Liver (tissue), 7 donors: ENCODE measurements at regions not wholly inside any gene's neighbourhood (a gene's known extent, or its start where the extent isn't known, plus 50 kb on each side); places are given as distances from the start of the nearest gene placed in this dataset.
"Not testable (repeated sequence)": the region's sequence is repeated elsewhere in the genome, so short reads cannot be mapped to it uniquely, and the experiment has no call there.

Experiments used
- DNase-seq: peaks from one replicate; pipeline ENCODE4 v3.0.0-alpha.2; 2017; ENCODE audit warnings: low spot score
- H3K27ac ChIP-seq, 2 donors: one replicate each; pipeline ENCODE4 v1.7.0; 2013; ENCODE audit warnings: inconsistent platforms in 2 of 2, low read length in 2 of 2, control low read depth in 1 of 2, low read depth in 1 of 2, mild to moderate bottlenecking in 1 of 2
- H3K27me3 ChIP-seq, 4 donors: one replicate each; pipeline versions ENCODE4 v1.6.1 to v1.7.0; 2013; ENCODE audit warnings: low read length in 3 of 4, inconsistent platforms in 1 of 4, mild to moderate bottlenecking in 1 of 4, moderate library complexity in 1 of 4; ENCODE audit not compliant: control insufficient read depth in 4 of 4, insufficient read depth in 4 of 4
- H3K36me3 ChIP-seq, 4 donors: one replicate each; pipeline versions ENCODE4 v1.6.1 to v1.7.0; 2013; ENCODE audit warnings: low read length in 3 of 4, mild to moderate bottlenecking in 3 of 4, low read depth in 1 of 4, moderate library complexity in 1 of 4; ENCODE audit not compliant: control insufficient read depth in 4 of 4, insufficient read depth in 3 of 4
- H3K4me1 ChIP-seq, 4 donors: one replicate each; pipeline versions ENCODE4 v1.6.1 to v1.7.0; 2013; ENCODE audit warnings: low read length in 3 of 4, mild to moderate bottlenecking in 3 of 4, moderate library complexity in 1 of 4; ENCODE audit not compliant: control insufficient read depth in 4 of 4, insufficient read depth in 4 of 4
- H3K4me3 ChIP-seq, 3 donors: one replicate each; pipeline versions ENCODE4 v1.6.1 to v1.7.0; 2013; ENCODE audit warnings: low read length in 3 of 3, control low read depth in 1 of 3, low read depth in 1 of 3, mild to moderate bottlenecking in 1 of 3
- H3K9ac ChIP-seq, 2 donors: one replicate each; pipeline ENCODE4 v1.7.0; 2013; ENCODE audit warnings: low read length in 2 of 2, mild to moderate bottlenecking in 2 of 2, moderate library complexity in 2 of 2, control low read depth in 1 of 2, low read depth in 1 of 2
- H3K9me3 ChIP-seq, 4 donors: one replicate each; pipeline versions ENCODE4 v1.6.1 to v1.7.0; 2013; ENCODE audit warnings: low read length in 3 of 4; ENCODE audit not compliant: control insufficient read depth in 4 of 4
- EGR1 ChIP-seq, 2 donors: IDR thresholded peaks; 2 replicates each; pipeline ENCODE4 v1.6.1; 2016 to 2018; ENCODE audit warnings: antibody characterized with exemption in 2 of 2, low read depth in 2 of 2
- FOXA1 ChIP-seq: IDR thresholded peaks from 2 replicates; pipeline ENCODE4 v1.6.1; 2016; ENCODE audit warnings: antibody characterized with exemption
- FOXA2 ChIP-seq: IDR thresholded peaks from 2 replicates; pipeline ENCODE4 v1.6.1; 2016; ENCODE audit warnings: antibody characterized with exemption
- GABPA ChIP-seq, 2 donors: IDR thresholded peaks in 1 of 2; conservative IDR thresholded peaks in 1 of 2; 2 replicates each; pipeline ENCODE4 v1.6.1; 2016; ENCODE audit warnings: antibody characterized with exemption in 2 of 2, mild to moderate bottlenecking in 1 of 2, moderate library complexity in 1 of 2
- HNF4A ChIP-seq, 2 donors: conservative IDR thresholded peaks; 2 replicates each; pipeline ENCODE4 v1.6.1; 2016; ENCODE audit warnings: antibody characterized with exemption in 2 of 2, mild to moderate bottlenecking in 2 of 2
- HNF4G ChIP-seq: IDR thresholded peaks from 2 replicates; pipeline ENCODE4 v1.6.1; 2016; ENCODE audit warnings: antibody characterized with exemption
- JUND ChIP-seq, 2 donors: IDR thresholded peaks; 2 replicates each; pipeline ENCODE4 v1.6.1; 2016; ENCODE audit warnings: antibody characterized with exemption in 2 of 2
- NR2F2 ChIP-seq: IDR thresholded peaks from 2 replicates; pipeline ENCODE4 v1.6.1; 2016; ENCODE audit warnings: antibody characterized with exemption
- RAD21 ChIP-seq, 2 donors: IDR thresholded peaks; 2 replicates each; pipeline ENCODE4 v1.6.1; 2016; ENCODE audit warnings: antibody characterized with exemption in 2 of 2, mild to moderate bottlenecking in 2 of 2
- RXRA ChIP-seq, 2 donors: IDR thresholded peaks; 2 replicates each; pipeline ENCODE4 v1.6.1; 2017 to 2018; ENCODE audit warnings: antibody characterized with exemption in 2 of 2, mild to moderate bottlenecking in 1 of 2
- SP1 ChIP-seq: IDR thresholded peaks from 2 replicates; pipeline ENCODE4 v1.6.1; 2018; ENCODE audit warnings: antibody characterized with exemption, mild to moderate bottlenecking
- TAF1 ChIP-seq: conservative IDR thresholded peaks from 2 replicates; pipeline ENCODE4 v1.6.1; 2016; ENCODE audit warnings: antibody characterized with exemption, mild to moderate bottlenecking
- YY1 ChIP-seq: IDR thresholded peaks from 2 replicates; pipeline ENCODE4 v1.6.1; 2016; ENCODE audit warnings: antibody characterized with exemption, mild to moderate bottlenecking
- WGBS: extraction: QIAGEN DNeasy Blood & Tissue Kit; methylation state at CpG from one replicate; pipeline ENCODE4 v1.1.7; 2013; 5-methylcytosine and 5-hydroxymethylcytosine counted together
- TF ChIP-seq, protein P1 (sequence below): IDR thresholded peaks from 2 replicates; pipeline ENCODE4 v1.6.1; 2016; ENCODE audit warnings: antibody characterized with exemption, mild to moderate bottlenecking
- TF ChIP-seq, protein P2 (sequence below): IDR thresholded peaks from 2 replicates; pipeline ENCODE4 v1.6.1; 2016; ENCODE audit warnings: antibody characterized with exemption
- TF ChIP-seq, protein P3 (sequence below): IDR thresholded peaks from 2 replicates; pipeline ENCODE4 v1.6.1; 2016; ENCODE audit warnings: antibody characterized with exemption
- TF ChIP-seq, protein P4 (sequence below): IDR thresholded peaks from 2 replicates; pipeline ENCODE4 v1.6.1; 2016; ENCODE audit warnings: antibody characterized with exemption
- donor health status: healthy.
- donor health status: healthy.
- donor health status: healthy.
- donor health status: healthy.

DNA sequence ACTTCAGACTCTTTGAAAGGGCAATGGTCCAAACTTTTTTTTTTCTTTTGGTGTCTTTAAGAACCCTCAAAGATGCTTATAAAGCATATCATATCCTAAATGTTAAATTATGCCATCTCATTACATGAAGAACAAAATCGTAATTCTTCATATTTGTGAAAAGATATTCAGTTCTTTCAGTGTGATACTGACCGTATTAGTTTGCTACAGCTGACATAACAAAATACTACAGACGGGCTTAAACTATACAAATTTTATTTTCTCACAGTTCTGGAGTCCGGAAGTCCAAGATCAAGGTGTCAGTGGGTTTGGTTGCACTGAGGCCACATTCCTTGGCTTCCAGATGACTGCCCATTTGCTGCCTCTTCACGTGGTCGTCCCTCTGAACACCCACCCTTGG lies 1377.2 kb upstream of the ZEB2 start:
- Histone ChIP-seq H3K9ac (no peak overlapping the region), H3K36me3 (no peaks in the 10 kb centered on the region), H3K9me3 (no peaks in the 10 kb centered on the region), H3K27ac (no peak overlapping the region), H3K4me3 (no peak overlapping the region), H3K4me1 (no peaks in the 10 kb centered on the region), H3K27me3 (no peaks in the 10 kb centered on the region)
- no peak for DNase-seq
- 94% methylated on average over 6 of the region's 6 CpGs for WGBS
- TF ChIP-seq RXRA (IDR thresholded peaks at IDR 0.05) (no peak), RAD21 (IDR thresholded peaks at IDR 0.05) (no peak), YY1 (no peak), TAF1 (no peak), JUND (IDR thresholded peaks at IDR 0.05) (no peak), HNF4A (conservative IDR thresholded peaks at IDR 0.05) (no peak), SP1 (no peak), NR2F2 (no peak), EGR1 (IDR thresholded peaks at IDR 0.05; ENCODE audit: low read depth in 2 of 2) (no peak), FOXA1 (no peak)
- TF ChIP-seq, protein P1, sequence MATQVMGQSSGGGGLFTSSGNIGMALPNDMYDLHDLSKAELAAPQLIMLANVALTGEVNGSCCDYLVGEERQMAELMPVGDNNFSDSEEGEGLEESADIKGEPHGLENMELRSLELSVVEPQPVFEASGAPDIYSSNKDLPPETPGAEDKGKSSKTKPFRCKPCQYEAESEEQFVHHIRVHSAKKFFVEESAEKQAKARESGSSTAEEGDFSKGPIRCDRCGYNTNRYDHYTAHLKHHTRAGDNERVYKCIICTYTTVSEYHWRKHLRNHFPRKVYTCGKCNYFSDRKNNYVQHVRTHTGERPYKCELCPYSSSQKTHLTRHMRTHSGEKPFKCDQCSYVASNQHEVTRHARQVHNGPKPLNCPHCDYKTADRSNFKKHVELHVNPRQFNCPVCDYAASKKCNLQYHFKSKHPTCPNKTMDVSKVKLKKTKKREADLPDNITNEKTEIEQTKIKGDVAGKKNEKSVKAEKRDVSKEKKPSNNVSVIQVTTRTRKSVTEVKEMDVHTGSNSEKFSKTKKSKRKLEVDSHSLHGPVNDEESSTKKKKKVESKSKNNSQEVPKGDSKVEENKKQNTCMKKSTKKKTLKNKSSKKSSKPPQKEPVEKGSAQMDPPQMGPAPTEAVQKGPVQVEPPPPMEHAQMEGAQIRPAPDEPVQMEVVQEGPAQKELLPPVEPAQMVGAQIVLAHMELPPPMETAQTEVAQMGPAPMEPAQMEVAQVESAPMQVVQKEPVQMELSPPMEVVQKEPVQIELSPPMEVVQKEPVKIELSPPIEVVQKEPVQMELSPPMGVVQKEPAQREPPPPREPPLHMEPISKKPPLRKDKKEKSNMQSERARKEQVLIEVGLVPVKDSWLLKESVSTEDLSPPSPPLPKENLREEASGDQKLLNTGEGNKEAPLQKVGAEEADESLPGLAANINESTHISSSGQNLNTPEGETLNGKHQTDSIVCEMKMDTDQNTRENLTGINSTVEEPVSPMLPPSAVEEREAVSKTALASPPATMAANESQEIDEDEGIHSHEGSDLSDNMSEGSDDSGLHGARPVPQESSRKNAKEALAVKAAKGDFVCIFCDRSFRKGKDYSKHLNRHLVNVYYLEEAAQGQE: no peak
- TF ChIP-seq, protein P2, sequence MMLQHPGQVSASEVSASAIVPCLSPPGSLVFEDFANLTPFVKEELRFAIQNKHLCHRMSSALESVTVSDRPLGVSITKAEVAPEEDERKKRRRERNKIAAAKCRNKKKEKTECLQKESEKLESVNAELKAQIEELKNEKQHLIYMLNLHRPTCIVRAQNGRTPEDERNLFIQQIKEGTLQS: no peak
- TF ChIP-seq, protein P3, sequence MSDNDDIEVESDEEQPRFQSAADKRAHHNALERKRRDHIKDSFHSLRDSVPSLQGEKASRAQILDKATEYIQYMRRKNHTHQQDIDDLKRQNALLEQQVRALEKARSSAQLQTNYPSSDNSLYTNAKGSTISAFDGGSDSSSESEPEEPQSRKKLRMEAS: no peak

DNA sequence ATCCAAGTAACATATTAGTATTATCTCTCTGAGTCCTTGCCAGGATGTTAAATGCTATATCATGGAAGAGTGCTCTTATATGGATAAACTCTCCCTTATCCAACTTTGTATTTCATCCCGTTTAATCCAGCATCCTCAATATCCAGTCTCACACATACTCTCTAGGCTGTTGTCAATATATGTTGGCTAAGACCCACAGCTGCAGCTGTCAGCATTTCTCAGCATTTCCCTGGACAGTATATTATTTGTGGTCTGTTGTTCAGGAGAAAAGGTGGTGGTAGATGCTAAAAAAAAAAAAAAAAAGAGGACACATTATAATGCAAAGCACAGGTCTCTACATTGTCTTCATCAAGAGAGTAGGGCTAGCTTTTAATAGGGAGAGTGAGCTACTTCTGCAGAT lies 1368.0 kb upstream of the ZEB2 start:
- Histone ChIP-seq H3K27ac (no peak overlapping the region), H3K9me3 (no peaks in the 10 kb centered on the region), H3K4me1 (no peaks in the 10 kb centered on the region), H3K27me3 (no peaks in the 10 kb centered on the region), H3K4me3 (no peak overlapping the region), H3K36me3 (no peaks in the 10 kb centered on the region), H3K9ac (no peak overlapping the region)
- no peak for DNase-seq
- 85% methylated on average over 1 of the region's 1 CpG for WGBS
- no peak for TF ChIP-seq HNF4G
- TF ChIP-seq GABPA (IDR thresholded peaks at IDR 0.05 in 1 of 2, conservative IDR thresholded peaks at IDR 0.05 in 1 of 2): no peak
- TF ChIP-seq, protein P2: no peak
- no peak for TF ChIP-seq EGR1 (IDR thresholded peaks at IDR 0.05; ENCODE audit: low read depth in 2 of 2)
- TF ChIP-seq, protein P4, sequence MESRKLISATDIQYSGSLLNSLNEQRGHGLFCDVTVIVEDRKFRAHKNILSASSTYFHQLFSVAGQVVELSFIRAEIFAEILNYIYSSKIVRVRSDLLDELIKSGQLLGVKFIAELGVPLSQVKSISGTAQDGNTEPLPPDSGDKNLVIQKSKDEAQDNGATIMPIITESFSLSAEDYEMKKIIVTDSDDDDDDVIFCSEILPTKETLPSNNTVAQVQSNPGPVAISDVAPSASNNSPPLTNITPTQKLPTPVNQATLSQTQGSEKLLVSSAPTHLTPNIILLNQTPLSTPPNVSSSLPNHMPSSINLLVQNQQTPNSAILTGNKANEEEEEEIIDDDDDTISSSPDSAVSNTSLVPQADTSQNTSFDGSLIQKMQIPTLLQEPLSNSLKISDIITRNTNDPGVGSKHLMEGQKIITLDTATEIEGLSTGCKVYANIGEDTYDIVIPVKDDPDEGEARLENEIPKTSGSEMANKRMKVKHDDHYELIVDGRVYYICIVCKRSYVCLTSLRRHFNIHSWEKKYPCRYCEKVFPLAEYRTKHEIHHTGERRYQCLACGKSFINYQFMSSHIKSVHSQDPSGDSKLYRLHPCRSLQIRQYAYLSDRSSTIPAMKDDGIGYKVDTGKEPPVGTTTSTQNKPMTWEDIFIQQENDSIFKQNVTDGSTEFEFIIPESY: no peak
- no peak for TF ChIP-seq RXRA (IDR thresholded peaks at IDR 0.05)
- no peak for TF ChIP-seq FOXA2
- no peak for TF ChIP-seq HNF4A (conservative IDR thresholded peaks at IDR 0.05)
- TF ChIP-seq FOXA1: no peak
- TF ChIP-seq RAD21 (IDR thresholded peaks at IDR 0.05): no peak
- TF ChIP-seq TAF1: no peak
- no peak for TF ChIP-seq JUND (IDR thresholded peaks at IDR 0.05)
- TF ChIP-seq, protein P1: no peak
- no peak for TF ChIP-seq YY1
- TF ChIP-seq SP1: no peak

DNA sequence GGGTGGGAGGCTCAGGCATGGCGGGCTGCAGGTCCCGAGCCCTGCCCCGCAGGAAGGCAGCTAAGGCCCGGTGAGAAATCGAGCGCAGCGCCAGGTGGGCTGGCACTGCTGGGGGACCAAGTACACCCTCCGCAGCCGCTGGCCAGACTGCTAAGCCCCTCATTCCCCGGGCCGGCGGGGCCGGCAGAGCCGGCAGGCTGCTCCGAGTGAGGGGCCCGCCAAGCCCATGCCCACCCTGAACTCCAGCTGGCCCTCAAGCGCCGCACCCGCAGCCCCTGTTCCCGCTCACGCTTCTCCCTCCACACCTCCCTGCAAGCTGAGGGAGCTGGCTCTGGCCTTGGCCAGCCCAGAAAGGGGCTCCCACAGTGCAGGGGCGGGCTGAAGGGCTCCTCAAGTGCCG lies 1361.1 kb upstream of the ZEB2 start:
- DNase-seq, H3K27me3 ChIP-seq, H3K27ac ChIP-seq, H3K9me3 ChIP-seq, H3K9ac ChIP-seq, H3K4me3 ChIP-seq, H3K36me3 ChIP-seq, H3K4me1 ChIP-seq: not testable (repeated sequence)
- WGBS: 97% methylated on average over 23 of the region's 23 CpGs
